Kidney epithelial cell (primary cell): ENCODE measurements at regions not wholly inside any gene's neighbourhood (a gene's known extent, or its start where the extent isn't known, plus 50 kb on each side); places are given as distances from the start of the nearest gene placed in this dataset.
"Not testable (repeated sequence)": the region's sequence is repeated elsewhere in the genome, so short reads cannot be mapped to it uniquely, and the experiment has no call there.

ENCODE experiments used
- DNase-seq: peaks from one replicate; pipeline ENCODE4 v3.0.0-alpha.2; 2010; ENCODE audit warnings: low read depth
- H3K27me3 ChIP-seq: 2 replicates; pipeline ENCODE4 v1.6.0; 2011; ENCODE audit warnings: low read length; ENCODE audit not compliant: control insufficient read depth, insufficient read depth
- H3K36me3 ChIP-seq: 2 replicates; pipeline ENCODE4 v1.5.1; 2011; ENCODE audit warnings: low read length; ENCODE audit not compliant: control insufficient read depth, insufficient read depth
- H3K4me3 ChIP-seq: 2 replicates; pipeline ENCODE4 v1.5.1; 2011; ENCODE audit warnings: low read depth, mild to moderate bottlenecking, control low read depth, low read length
- CTCF ChIP-seq: IDR thresholded peaks from 2 replicates; pipeline ENCODE4 v1.5.1; 2011; ENCODE audit warnings: mild to moderate bottlenecking, moderate library complexity, low read length, control low read depth, inconsistent platforms; ENCODE audit not compliant: insufficient read depth, poor library complexity, severe bottlenecking

- Histone ChIP-seq H3K4me3 (no peak overlapping the region), H3K36me3 (no peaks in the 10 kb centered on the region), H3K27me3 (no peaks in the 10 kb centered on the region)
- no peak for DNase-seq
- no peak for TF ChIP-seq CTCF
Measured at GRCh38 chr2:105999211-105999989, 194.7 kb downstream of the UXS1 start.

- Histone ChIP-seq H3K4me3 (no peak overlapping the region), H3K36me3 (no peaks in the 10 kb centered on the region), H3K27me3 (no peaks in the 10 kb centered on the region)
- DNase-seq = no peak
- TF ChIP-seq CTCF = no peak
Measured at GRCh38 chr2:105997711-105998110, 196.4 kb downstream of the UXS1 start.

GRCh38 chr2:105990624-105991023 lies 203.5 kb downstream of the UXS1 start:
- TF ChIP-seq CTCF = no peak
- H3K4me3 ChIP-seq = no peak overlapping the region
- H3K36me3 ChIP-seq = no peaks in the 10 kb centered on the region
- DNase-seq = no peak
- H3K27me3 ChIP-seq = no peaks in the 10 kb centered on the region

- H3K4me3 ChIP-seq = not testable (repeated sequence)
Measured at GRCh38 chr2:105989803-105990202, 204.3 kb downstream of the UXS1 start.

GRCh38 chr2:105989070-105989469 lies 205.0 kb downstream of the UXS1 start:
- TF ChIP-seq CTCF = no peak
- no peaks in the 10 kb centered on the region for H3K36me3 ChIP-seq
- no peaks in the 10 kb centered on the region for H3K27me3 ChIP-seq
- H3K4me3 ChIP-seq = no peak overlapping the region
- no peak for DNase-seq

More at GRCh38 chr2:105989803-105990202, 204.3 kb downstream of the UXS1 start:
- H3K27me3 ChIP-seq, H3K36me3 ChIP-seq, DNase-seq: not testable (repeated sequence)

- no peak for DNase-seq
- Histone ChIP-seq H3K4me3 (no peak overlapping the region), H3K36me3 (no peaks in the 10 kb centered on the region), H3K27me3 (no peaks in the 10 kb centered on the region)
- no peak for TF ChIP-seq CTCF
Measured at GRCh38 chr2:105977807-105978206, 216.3 kb downstream of the UXS1 start.
